Muscle of arm (tissue), 1 donor: ENCODE measurements at regions not wholly inside any gene's neighbourhood (a gene's known extent, or its start where the extent isn't known, plus 50 kb on each side); places are given as distances from the start of the nearest gene placed in this dataset.
A peak's percentile ranks its signal among the peaks of the same experiment; 100 is the strongest.

Experiments used
- DNase-seq: peaks from one replicate; pipeline ENCODE4 v3.0.0-alpha.2; 2013

DNA sequence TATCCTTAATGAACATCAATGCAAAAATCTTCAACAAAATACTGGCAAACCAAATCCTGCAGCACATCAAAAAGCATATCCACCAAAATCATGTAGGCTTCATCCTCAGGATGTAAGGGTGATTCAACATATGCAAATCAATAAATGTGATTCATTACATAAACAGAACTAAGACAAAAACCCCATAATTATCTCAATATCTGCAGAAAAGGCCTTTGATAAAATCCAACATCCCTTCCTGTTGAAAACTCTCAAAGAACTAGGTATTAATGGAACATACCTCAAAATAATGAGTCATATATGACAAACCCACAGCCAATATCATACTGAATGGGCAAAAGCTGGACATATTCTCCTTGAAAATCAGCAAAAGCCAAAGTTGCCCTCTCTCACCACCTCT lies 54.6 kb upstream of the DEPDC1 start:
- no peak for DNase-seq

DNA sequence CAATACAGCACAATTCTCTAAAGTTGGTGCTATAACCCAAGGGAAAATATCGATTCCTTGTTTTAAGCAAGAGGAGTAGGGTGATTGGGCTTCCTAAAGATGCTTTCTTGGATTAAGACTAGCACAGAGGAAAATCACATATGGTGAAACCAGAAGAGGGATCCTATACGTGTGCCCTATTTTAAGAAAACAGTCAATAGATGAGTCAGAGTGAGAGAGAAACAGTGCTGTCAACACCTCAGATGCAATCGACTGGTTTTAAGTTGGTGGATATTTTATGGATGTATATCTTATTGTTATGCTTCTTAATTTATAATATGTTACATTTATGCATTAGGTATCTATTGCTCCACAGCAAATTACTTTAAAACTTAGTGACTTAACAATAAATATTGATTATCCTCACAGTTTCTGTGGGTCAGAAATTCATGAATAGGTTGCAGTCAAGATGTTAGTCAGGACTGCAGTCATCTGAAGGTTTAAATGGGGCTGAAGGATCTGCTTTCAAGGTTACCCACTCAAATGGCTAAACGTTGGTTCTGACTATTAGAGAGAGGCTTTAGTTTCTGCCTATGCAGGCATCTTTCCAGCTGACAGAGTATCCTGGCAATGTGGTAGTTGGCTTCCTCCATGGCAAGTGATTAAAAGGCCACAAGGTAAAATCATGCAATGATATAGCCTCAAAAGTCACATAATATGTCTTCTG lies 61.6 kb upstream of the DEPDC1 start:
- no peak for DNase-seq

DNA sequence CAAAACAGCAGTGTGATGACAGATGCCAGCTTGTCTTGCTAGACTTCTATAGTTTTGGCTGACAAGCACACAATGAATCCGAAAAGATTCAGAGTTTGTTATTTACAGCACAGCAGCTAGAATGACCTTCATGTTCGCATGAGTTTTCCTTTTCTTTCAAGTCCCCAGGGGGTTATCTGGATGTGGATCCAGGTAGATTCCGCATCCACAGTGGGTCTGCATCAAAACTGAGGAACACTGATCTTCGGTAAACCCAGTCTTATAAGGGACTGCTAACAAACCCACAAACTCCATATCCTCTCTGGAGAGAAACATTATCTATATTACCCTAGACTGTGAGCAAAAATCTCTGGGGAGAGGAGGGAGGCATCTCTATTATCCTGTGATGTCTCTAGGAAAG lies 69.0 kb upstream of the DEPDC1 start:
- DNase-seq, result no peak

- DNase-seq, result peak; percentile 30
Observed at GRCh38 chr1:68570871-68571270, 74.0 kb upstream of the DEPDC1 start.

DNA sequence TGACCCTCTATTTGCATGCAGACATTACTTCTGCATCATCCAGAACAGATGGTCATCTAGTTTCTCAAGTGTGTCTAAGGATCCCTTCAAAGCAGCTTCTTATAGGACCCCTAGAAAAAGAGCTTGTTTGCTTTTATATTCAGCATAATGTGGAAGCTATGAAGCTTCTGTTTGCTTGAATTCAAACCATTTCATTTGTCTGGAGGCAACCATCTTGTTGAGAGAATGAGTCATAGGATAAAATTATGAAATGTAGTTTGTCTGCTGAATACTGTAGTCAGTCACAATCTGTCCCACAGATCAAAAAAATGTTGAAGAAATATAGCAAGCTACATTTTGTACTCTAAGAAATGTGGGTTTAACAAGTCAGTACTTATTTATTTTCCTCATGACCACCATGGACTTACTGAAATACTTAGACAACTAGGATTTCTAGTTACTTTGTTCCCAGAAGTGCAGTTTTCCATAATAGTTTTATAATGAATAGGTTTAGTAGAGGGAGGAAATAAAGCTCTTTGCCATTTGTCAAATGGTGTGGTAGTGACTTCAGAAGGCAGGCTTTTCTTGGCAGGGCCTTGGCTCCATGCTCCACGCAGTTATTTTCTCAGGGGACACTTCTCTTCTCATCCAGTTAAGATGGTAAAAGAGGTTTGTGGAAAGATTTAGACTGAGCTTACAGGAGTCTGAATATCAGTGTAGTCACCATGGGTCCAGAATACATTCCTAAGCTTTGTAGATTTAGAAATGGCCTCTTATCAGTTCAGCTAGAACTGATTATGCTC lies 74.8 kb upstream of the DEPDC1 start:
- DNase-seq, result peak; percentile 11

- DNase-seq, result peak; percentile 11
Observed at GRCh38 chr1:68585351-68585750, 88.5 kb upstream of the DEPDC1 start.

DNA sequence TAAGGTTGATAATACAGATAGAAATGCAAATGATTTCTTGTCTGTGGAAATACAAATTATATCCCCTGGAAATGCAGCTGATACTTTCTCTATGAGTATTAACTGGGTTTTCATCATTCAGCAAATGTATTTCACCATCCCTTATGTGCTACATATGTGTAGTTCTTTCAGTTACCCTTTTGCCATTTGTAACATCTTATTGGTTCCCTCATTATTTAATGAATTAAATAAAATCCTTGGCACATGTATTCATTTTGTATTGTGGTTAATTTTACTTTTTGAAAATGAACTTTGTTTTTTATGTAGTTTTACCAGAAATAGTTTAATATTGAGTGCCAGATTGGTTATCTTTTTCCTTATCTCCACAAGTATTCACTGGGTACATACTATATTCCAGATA lies 89.9 kb upstream of the DEPDC1 start:
- DNase-seq, result no peak

DNA sequence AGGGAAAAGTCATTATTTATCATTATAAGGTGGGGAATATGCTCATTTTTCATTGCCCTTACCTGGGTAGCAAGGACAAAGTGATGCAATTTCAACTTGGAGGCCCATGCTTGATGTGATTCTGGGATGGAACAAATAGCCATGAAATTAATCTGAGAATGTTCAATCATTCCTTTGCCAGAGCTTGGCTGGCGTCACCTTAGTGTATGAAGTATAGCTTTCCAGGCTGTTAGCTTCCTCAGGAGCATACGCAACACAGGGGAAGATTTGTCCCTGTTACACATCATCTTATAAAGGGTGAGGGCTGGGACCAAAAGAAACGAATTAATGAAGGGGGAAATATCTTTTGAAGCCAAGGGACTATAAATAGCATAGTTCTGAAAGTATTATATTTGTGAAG lies 91.4 kb upstream of the DEPDC1 start:
- no peak for DNase-seq

- no peak for DNase-seq
Observed at GRCh38 chr1:68590473-68590872, 93.6 kb upstream of the DEPDC1 start.

DNA sequence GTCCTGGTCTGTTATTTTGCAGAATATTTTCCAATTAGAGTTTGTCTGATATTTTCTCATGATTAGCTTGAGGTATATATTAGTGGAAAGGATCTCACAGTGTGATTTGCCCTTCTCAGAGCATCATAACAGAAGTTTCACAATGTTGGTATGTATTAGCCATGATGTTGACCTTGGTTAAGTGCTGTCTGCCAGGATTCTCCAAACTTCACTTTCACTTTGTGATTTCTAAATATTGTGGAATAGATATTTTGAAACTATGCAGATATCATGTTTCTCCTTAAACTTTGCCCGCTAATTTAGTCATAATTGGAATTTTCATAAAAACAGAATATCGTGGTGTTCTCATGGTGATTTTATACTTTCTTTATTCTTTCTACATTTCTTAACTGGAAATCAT lies 98.0 kb upstream of the DEPDC1 start:
- DNase-seq, result no peak

DNA sequence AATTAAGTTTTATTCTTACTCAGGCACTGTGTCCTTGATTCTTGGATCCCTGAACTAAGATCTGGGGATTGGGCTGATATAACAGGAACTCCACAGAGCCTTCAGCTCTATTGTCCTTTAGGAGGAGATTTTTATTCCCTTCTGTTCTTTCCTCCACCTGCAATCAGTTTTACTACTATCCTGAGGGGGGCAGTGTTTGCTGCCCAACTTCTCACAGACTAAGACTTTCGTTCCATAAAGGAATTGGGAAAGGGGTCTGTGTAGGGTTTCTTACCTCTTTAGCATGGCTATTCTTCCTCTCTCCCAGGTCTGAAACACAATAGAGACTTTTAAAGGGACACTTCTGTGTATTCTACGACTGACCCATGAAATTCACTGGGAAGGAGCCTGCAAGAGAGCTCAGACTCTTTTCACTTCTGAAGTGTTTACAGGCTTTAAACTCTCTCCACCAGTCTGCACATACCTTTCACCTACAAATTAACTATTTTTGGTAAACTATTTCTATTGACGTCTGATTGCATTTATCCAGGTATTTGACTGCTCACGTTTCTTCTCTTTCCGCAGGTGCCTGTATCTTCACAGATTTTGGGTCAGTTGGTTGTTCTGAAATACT lies 103.3 kb upstream of the DEPDC1 start:
- DNase-seq, result no peak

DNA sequence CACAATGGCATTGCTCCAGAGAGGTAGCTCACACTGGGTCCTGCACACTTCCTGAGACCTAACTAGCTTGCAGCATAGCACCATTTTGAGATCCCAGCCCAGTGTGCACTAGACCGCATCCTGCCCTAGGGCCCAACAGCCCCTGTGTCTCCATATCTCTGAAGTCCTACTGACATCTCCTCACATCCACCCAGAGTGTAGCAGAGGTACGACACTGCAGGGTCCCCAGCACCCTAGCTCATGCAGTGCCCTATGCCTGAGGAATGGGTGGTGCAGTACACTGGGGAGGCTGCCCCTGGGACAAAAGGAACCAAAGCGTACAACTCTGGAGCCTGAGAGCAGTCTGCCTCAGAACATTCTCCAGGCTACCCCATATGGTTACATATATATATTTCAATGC lies 111.4 kb upstream of the DEPDC1 start:
- DNase-seq, result no peak

GRCh38 chr1:68615312-68615711 lies 118.4 kb upstream of the DEPDC1 start:
- DNase-seq, result no peak

GRCh38 chr1:68617942-68618341 lies 121.1 kb upstream of the DEPDC1 start:
- no peak for DNase-seq

- no peak for DNase-seq
Observed at GRCh38 chr1:68620571-68620970, 123.7 kb upstream of the DEPDC1 start.

DNA sequence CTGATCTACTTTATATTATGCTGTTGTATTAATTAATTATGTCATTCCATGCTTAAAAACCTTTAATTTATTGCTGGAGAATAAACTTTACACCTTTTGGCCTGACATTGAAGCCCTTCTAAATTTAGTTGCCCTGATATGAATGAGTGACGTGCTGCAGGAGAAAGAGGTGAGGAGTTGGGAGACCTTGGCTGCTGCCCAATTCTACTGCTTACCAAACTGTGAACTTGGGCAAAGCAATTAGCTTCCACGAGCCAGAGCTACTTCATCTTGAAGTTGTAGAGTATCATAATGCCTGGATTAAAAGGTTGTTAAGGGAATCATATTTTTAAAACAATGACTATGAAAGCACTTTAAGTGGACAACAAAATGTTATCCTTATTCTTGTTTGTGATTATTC lies 126.8 kb upstream of the DEPDC1 start:
- no peak for DNase-seq

- no peak for DNase-seq
Observed at GRCh38 chr1:68624233-68624632, 127.4 kb upstream of the DEPDC1 start.

DNA sequence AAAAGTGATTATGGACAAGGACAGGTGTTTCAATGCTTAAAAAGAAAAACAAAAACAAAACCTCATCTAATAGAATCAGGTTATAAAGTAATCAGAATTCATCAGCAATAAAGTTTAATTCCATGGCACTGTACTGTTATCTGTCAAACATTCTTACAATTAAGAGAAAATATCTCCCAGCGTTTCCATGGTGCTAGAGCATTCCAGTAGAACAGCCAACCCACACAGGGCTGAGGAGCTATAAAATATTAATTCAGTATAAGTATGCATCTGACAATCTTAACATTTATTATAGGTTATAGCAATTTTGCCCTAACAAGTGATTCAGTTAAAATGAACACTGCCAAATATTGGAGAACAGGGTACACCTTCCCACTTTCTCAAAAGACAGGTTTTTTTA lies 128.7 kb upstream of the DEPDC1 start:
- DNase-seq, result no peak

GRCh38 chr1:68633141-68633919 lies 136.4 kb upstream of the DEPDC1 start:
- no peak for DNase-seq

- no peak for DNase-seq
Observed at GRCh38 chr1:68644504-68644903, 147.6 kb upstream of the DEPDC1 start.

DNA sequence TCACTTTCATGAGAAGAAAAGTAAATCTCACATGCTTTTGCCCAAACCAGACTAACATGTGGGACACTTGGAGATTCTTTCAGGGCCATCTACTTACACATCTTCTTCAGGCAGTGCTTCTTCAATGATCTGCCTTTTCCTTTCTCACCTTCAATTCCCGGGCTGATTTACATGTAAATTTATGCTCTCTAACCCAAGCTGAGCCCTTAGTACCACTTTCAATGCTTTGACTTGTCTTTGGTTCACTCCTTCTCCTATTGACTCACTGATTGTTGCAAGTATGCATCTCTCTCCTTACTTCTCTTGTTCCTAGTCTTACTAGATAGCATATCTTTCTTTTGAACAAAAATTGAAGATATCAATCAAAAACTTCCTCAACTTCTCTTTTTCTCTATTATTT lies 154.2 kb upstream of the DEPDC1 start:
- no peak for DNase-seq

GRCh38 chr1:68653882-68654281 lies 157.0 kb upstream of the DEPDC1 start:
- DNase-seq, result no peak
